ENCODE measurements at regions not wholly inside any gene's neighbourhood (a gene's known extent, or its start where the extent isn't known, plus 50 kb on each side); places are given as distances from the start of the nearest gene placed in this dataset.

- no peak for TF ChIP-seq TAF1 (IDR thresholded peaks at IDR 0.05; ENCODE audit: low read depth)
- TF ChIP-seq RAD21 (IDR thresholded peaks at IDR 0.05; ENCODE audit: low read depth) = no peak
- TF ChIP-seq NFIC (IDR thresholded peaks at IDR 0.05) = no peak
- no peak for TF ChIP-seq EP300 (IDR thresholded peaks at IDR 0.05; ENCODE audit: borderline replicate concordance)
- TF ChIP-seq, protein P1, sequence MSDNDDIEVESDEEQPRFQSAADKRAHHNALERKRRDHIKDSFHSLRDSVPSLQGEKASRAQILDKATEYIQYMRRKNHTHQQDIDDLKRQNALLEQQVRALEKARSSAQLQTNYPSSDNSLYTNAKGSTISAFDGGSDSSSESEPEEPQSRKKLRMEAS (IDR thresholded peaks at IDR 0.05) = no peak
- TF ChIP-seq, protein P2, sequence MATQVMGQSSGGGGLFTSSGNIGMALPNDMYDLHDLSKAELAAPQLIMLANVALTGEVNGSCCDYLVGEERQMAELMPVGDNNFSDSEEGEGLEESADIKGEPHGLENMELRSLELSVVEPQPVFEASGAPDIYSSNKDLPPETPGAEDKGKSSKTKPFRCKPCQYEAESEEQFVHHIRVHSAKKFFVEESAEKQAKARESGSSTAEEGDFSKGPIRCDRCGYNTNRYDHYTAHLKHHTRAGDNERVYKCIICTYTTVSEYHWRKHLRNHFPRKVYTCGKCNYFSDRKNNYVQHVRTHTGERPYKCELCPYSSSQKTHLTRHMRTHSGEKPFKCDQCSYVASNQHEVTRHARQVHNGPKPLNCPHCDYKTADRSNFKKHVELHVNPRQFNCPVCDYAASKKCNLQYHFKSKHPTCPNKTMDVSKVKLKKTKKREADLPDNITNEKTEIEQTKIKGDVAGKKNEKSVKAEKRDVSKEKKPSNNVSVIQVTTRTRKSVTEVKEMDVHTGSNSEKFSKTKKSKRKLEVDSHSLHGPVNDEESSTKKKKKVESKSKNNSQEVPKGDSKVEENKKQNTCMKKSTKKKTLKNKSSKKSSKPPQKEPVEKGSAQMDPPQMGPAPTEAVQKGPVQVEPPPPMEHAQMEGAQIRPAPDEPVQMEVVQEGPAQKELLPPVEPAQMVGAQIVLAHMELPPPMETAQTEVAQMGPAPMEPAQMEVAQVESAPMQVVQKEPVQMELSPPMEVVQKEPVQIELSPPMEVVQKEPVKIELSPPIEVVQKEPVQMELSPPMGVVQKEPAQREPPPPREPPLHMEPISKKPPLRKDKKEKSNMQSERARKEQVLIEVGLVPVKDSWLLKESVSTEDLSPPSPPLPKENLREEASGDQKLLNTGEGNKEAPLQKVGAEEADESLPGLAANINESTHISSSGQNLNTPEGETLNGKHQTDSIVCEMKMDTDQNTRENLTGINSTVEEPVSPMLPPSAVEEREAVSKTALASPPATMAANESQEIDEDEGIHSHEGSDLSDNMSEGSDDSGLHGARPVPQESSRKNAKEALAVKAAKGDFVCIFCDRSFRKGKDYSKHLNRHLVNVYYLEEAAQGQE (IDR thresholded peaks at IDR 0.05; ENCODE audit: low read depth) = no peak
- TF ChIP-seq CEBPB (IDR thresholded peaks at IDR 0.05) = no peak
- TF ChIP-seq EGR1 (IDR thresholded peaks at IDR 0.05) = no peak
- TF ChIP-seq ZBTB7A (IDR thresholded peaks at IDR 0.05; ENCODE audit: low read depth) = no peak
These were observed 67.1 kb downstream of the ATXN3L start for GRCh38 chrX:13252726-13253125.
